H9 (cell line): ENCODE measurements at regions not wholly inside any gene's neighbourhood (a gene's known extent, or its start where the extent isn't known, plus 50 kb on each side); places are given as distances from the start of the nearest gene placed in this dataset.

ENCODE experiments used
- DNase-seq: peaks from one replicate; pipeline ENCODE4 v3.0.0-alpha.2; 2017
- H2AFZ ChIP-seq: one replicate; pipeline ENCODE4 v1.6.1; 2013; ENCODE audit warnings: mild to moderate bottlenecking, low read length, control low read depth, moderate library complexity
- H2AK5ac ChIP-seq: 2 replicates; pipeline ENCODE4 v1.6.1; 2013; ENCODE audit warnings: low read length, control low read depth, mixed read lengths; ENCODE audit not compliant: insufficient read length
- H2BK120ac ChIP-seq: one replicate; pipeline ENCODE4 v1.6.1; 2013; ENCODE audit warnings: low read depth, mild to moderate bottlenecking, low read length, control low read depth, inconsistent platforms; ENCODE audit not compliant: poor library complexity, severe bottlenecking
- H2BK12ac ChIP-seq: 2 replicates; pipeline ENCODE4 v1.6.1; 2013; ENCODE audit warnings: low read length, control low read depth, mixed read lengths, low read depth; ENCODE audit not compliant: insufficient read length
- H2BK15ac ChIP-seq: 2 replicates; pipeline ENCODE4 v1.6.1; 2013; ENCODE audit warnings: low read depth, low read length, control low read depth
- H2BK20ac ChIP-seq: one replicate; pipeline ENCODE4 v1.6.1; 2013; ENCODE audit warnings: low read depth, mild to moderate bottlenecking, low read length, control low read depth, inconsistent platforms; ENCODE audit not compliant: poor library complexity, severe bottlenecking
- H2BK5ac ChIP-seq: 2 replicates; pipeline ENCODE4 v1.6.1; 2013; ENCODE audit warnings: low read length, control low read depth, mixed read lengths; ENCODE audit not compliant: insufficient read length
- H3K14ac ChIP-seq: 2 replicates; pipeline ENCODE4 v1.6.1; 2013; ENCODE audit warnings: low read length, control low read depth; ENCODE audit not compliant: insufficient read depth
- H3K18ac ChIP-seq: 2 replicates; pipeline ENCODE4 v1.6.1; 2013; ENCODE audit warnings: low read depth, mild to moderate bottlenecking, mixed read lengths, low read length, control low read depth; ENCODE audit not compliant: insufficient read length
- H3K23ac ChIP-seq: 2 replicates; pipeline ENCODE4 v1.6.1; 2013; ENCODE audit warnings: low read length, control low read depth, mixed read lengths, low read depth; ENCODE audit not compliant: insufficient read length
- H3K23me2 ChIP-seq: 2 replicates; pipeline ENCODE4 v1.6.1; 2013; ENCODE audit warnings: low read depth, mild to moderate bottlenecking, mixed read lengths, low read length, control low read depth; ENCODE audit not compliant: insufficient read length, poor library complexity, severe bottlenecking
- H3K27ac ChIP-seq: 2 replicates; pipeline ENCODE4 v1.5.1; 2013; ENCODE audit warnings: low read length, control low read depth, mixed read lengths, low read depth; ENCODE audit not compliant: insufficient read length
- H3K27me3 ChIP-seq: 2 replicates; pipeline ENCODE4 v1.6.1; 2013; ENCODE audit warnings: low read length, control low read depth, inconsistent platforms; ENCODE audit not compliant: insufficient read depth
- H3K4ac ChIP-seq: 2 replicates; pipeline ENCODE4 v1.6.1; 2013; ENCODE audit warnings: low read depth, mild to moderate bottlenecking, control low read depth, inconsistent platforms, low read length, moderate library complexity
- H3K4me1 ChIP-seq: 2 replicates; pipeline ENCODE4 v1.6.1; 2013; ENCODE audit warnings: low read length, control low read depth, inconsistent platforms; ENCODE audit not compliant: insufficient read depth
- H3K4me2 ChIP-seq: 2 replicates; pipeline ENCODE4 v1.6.1; 2013; ENCODE audit warnings: low read length, control low read depth, mixed read lengths; ENCODE audit not compliant: insufficient read length, insufficient read depth
- H3K56ac ChIP-seq: 2 replicates; pipeline ENCODE4 v1.6.1; 2013; ENCODE audit warnings: low read depth, mild to moderate bottlenecking, mixed read lengths, low read length, control low read depth; ENCODE audit not compliant: insufficient read length
- H3K79me1 ChIP-seq: 2 replicates; pipeline ENCODE4 v1.6.1; 2013; ENCODE audit warnings: low read depth, mild to moderate bottlenecking, moderate library complexity, low read length, control low read depth, inconsistent platforms; ENCODE audit not compliant: insufficient read depth, poor library complexity, severe bottlenecking
- H3K79me2 ChIP-seq: 2 replicates; pipeline ENCODE4 v1.6.1; 2013; ENCODE audit warnings: low read length, control low read depth, inconsistent platforms; ENCODE audit not compliant: insufficient read depth
- H3K9ac ChIP-seq: 2 replicates; pipeline ENCODE4 v1.6.1; 2013; ENCODE audit warnings: low read length, control low read depth, mixed read lengths; ENCODE audit not compliant: insufficient read length; ENCODE audit errors: extremely low read depth
- H3K9me3 ChIP-seq: one replicate; pipeline ENCODE4 v1.6.1; 2013; ENCODE audit warnings: low read depth, low read length, inconsistent platforms; ENCODE audit not compliant: control insufficient read depth
- H3T11ph ChIP-seq: one replicate; pipeline ENCODE4 v1.6.1; 2013; ENCODE audit warnings: mild to moderate bottlenecking, low read length, control low read depth, inconsistent platforms
- H4K20me1 ChIP-seq: one replicate; pipeline ENCODE4 v1.6.1; 2013; ENCODE audit not compliant: control insufficient read depth, insufficient read length, insufficient read depth
- H4K5ac ChIP-seq: 2 replicates; pipeline ENCODE4 v1.6.1; 2013; ENCODE audit warnings: low read depth, mild to moderate bottlenecking, mixed read lengths, low read length, control low read depth; ENCODE audit not compliant: insufficient read length
- H4K8ac ChIP-seq: replicated peaks from 2 replicates; pipeline ENCODE4 v1.6.1; 2013; ENCODE audit warnings: low read length, control low read depth, mixed read lengths, low read depth; ENCODE audit not compliant: insufficient read length
- H4K91ac ChIP-seq: 2 replicates; pipeline ENCODE4 v1.6.1; 2013; ENCODE audit warnings: low read depth, mild to moderate bottlenecking, moderate library complexity, mixed read lengths, low read length, control low read depth; ENCODE audit not compliant: insufficient read length
- H3K27ac Mint-ChIP-seq, 3 experiments: 2 replicates in 2 of 3; 3 replicates in 1 of 3; pipeline ENCODE4 v1.8.0; 2020 to 2021; ENCODE audit warnings: mixed read lengths in 3 of 3, mild to moderate bottlenecking in 1 of 3, moderate library complexity in 1 of 3
- H3K27me3 Mint-ChIP-seq: 2 replicates; pipeline ENCODE4 v1.8.0; 2021; ENCODE audit warnings: low read depth, mild to moderate bottlenecking, moderate library complexity, mixed read lengths
- H3K36me3 Mint-ChIP-seq, 3 experiments: 2 replicates in 2 of 3; 3 replicates in 1 of 3; pipeline ENCODE4 v1.8.0; 2020 to 2021; ENCODE audit warnings: low read depth in 3 of 3, mixed read lengths in 3 of 3; ENCODE audit not compliant: insufficient read depth in 1 of 3
- H3K4me1 Mint-ChIP-seq, 2 experiments: 2 replicates each; pipeline ENCODE4 v1.8.0; 2020; ENCODE audit warnings: mixed read lengths in 2 of 2
- H3K4me3 Mint-ChIP-seq, 2 experiments: 2 replicates in 1 of 2; 3 replicates in 1 of 2; pipeline ENCODE4 v1.8.0; 2020 to 2021; ENCODE audit warnings: mild to moderate bottlenecking in 2 of 2, mixed read lengths in 2 of 2, moderate library complexity in 1 of 2
- H3K9me3 Mint-ChIP-seq, 2 experiments: 2 replicates in 1 of 2; 3 replicates in 1 of 2; pipeline ENCODE4 v1.8.0; 2020; ENCODE audit warnings: mild to moderate bottlenecking in 2 of 2, mixed read lengths in 2 of 2, moderate library complexity in 1 of 2
- CTCF ChIP-seq: fragments of 200-600 bp; sonication (generic); conservative IDR thresholded peaks from 3 replicates; pipeline ENCODE4 v1.8.0; 2021; ENCODE audit warnings: antibody characterized with exemption, mild to moderate bottlenecking
- WGBS: extraction: QIAGEN DNeasy Blood & Tissue Kit; methylation state at CpG from one replicate; pipeline ENCODE4 v1.1.7; 2013; ENCODE audit warnings: missing lambda C conversion rate, low lambda C conversion rate, mixed read lengths; ENCODE audit not compliant: insufficient read length; ENCODE audit errors: extremely low coverage; 5-methylcytosine and 5-hydroxymethylcytosine counted together

- Histone ChIP-seq H2BK5ac (no peak overlapping the region), H2BK120ac (no peak overlapping the region), H4K20me1 (no peaks in the 10 kb centered on the region), H3K79me1 (no peaks in the 10 kb centered on the region), H3K27me3 (no peaks in the 10 kb centered on the region), H3K4me1 (no peaks in the 10 kb centered on the region), H3K4me2 (no peak overlapping the region), H2AFZ (no peak overlapping the region), H2AK5ac (no peak overlapping the region), H3K23ac (no peak overlapping the region), H2BK15ac (no peak overlapping the region), H3K23me2 (no peaks in the 10 kb centered on the region), H3K27ac (no peak overlapping the region), H3K4ac (no peak overlapping the region), H4K91ac (no peak overlapping the region), H4K5ac (no peak overlapping the region), H3T11ph (no peak overlapping the region), H3K56ac (no peak overlapping the region), H3K9ac (no peak overlapping the region), H3K18ac (no peak overlapping the region), H2BK20ac (no peak overlapping the region), H3K79me2 (no peaks in the 10 kb centered on the region), H3K14ac (no peak overlapping the region), H4K8ac (no peak overlapping the region), H2BK12ac (no peak overlapping the region), H3K9me3 (no peaks in the 10 kb centered on the region)
- H3K9me3 Mint-ChIP-seq: no peaks in the 10 kb centered on the region
- H3K27me3 Mint-ChIP-seq: no peaks in the 10 kb centered on the region
- TF ChIP-seq CTCF: no peak
- no peak for DNase-seq
- no peak overlapping the region for H3K4me3 Mint-ChIP-seq
- peaks cover 0 to 2% (median 0%) of the 10 kb centered on the region in 3 experiments; a peak in 1 of 7 replicates for H3K36me3 Mint-ChIP-seq
- WGBS: no CpG with 5 or more reads among the region's 1 CpG
- H3K4me1 Mint-ChIP-seq: peaks cover 3 to 4% of the 10 kb centered on the region in 2 experiments; a peak in 2 of 4 replicates
- no peak overlapping the region for H3K27ac Mint-ChIP-seq
These were observed 176.2 kb upstream of the FAT3 start for GRCh38 chr11:92048415-92048814.
